Upper lobe of left lung (tissue), 6 donors: ENCODE measurements at regions not wholly inside any gene's neighbourhood (a gene's known extent, or its start where the extent isn't known, plus 50 kb on each side); places are given as distances from the start of the nearest gene placed in this dataset.
"Not testable (repeated sequence)": the region's sequence is repeated elsewhere in the genome, so short reads cannot be mapped to it uniquely, and the experiment has no call there.

Experiments used
- ATAC-seq, 2 donors: fragments of 200-7000 bp; cut with Tn5 transposase; one replicate each; pipeline ENCODE4 v1.9.1; 2022; ENCODE audit warnings: mild to moderate bottlenecking in 2 of 2, moderate library complexity in 2 of 2; ENCODE audit not compliant: low FRiP score in 2 of 2
- DNase-seq, 2 donors: peaks; one replicate each; pipeline ENCODE4 v3.0.0-alpha.2; 2019 to 2020
- H3K27ac ChIP-seq, 4 donors: fragments of 200-600 bp; sonication (generic); one replicate each; pipeline ENCODE4 v1.5.1; 2016 to 2019
- H3K27me3 ChIP-seq, 4 donors: fragments of 200-600 bp; sonication (generic); one replicate each; pipeline ENCODE4 v1.5.1; 2017 to 2019
- H3K36me3 ChIP-seq, 4 donors: fragments of 200-600 bp; sonication (generic); one replicate each; pipeline ENCODE4 v1.5.1; 2016 to 2019
- H3K4me1 ChIP-seq, 4 donors: fragments of 200-600 bp; sonication (generic); one replicate each; pipeline ENCODE4 v1.5.1; 2018 to 2019
- H3K4me3 ChIP-seq, 4 donors: fragments of 200-600 bp; sonication (generic); one replicate each; pipeline ENCODE4 v1.5.1; 2017 to 2019; ENCODE audit warnings: mild to moderate bottlenecking in 2 of 4, moderate library complexity in 1 of 4
- H3K9me3 ChIP-seq, 4 donors: fragments of 200-600 bp; sonication (generic); one replicate each; pipeline ENCODE4 v1.5.1; 2018 to 2019
- EP300 ChIP-seq, 4 donors: sonication (generic); formaldehyde crosslinking; IDR thresholded peaks; one replicate each; pipeline ENCODE4 v1.5.1; 2017; ENCODE audit warnings: antibody characterized with exemption in 4 of 4, control low read depth in 2 of 4
- POLR2A ChIP-seq, 4 donors: fragments of 450-650 bp; IDR thresholded peaks; one replicate each; pipeline ENCODE4 v1.5.1; 2016 to 2017; ENCODE audit warnings: antibody characterized with exemption in 4 of 4, mild to moderate bottlenecking in 2 of 4
- POLR2AphosphoS5 ChIP-seq, 2 donors: sonication (generic); formaldehyde crosslinking; IDR thresholded peaks; one replicate each; pipeline ENCODE4 v1.5.1; 2017; ENCODE audit warnings: antibody characterized with exemption in 2 of 2
- WGBS, 2 donors: methylation state at CpG; one replicate each; pipeline ENCODE4 v1.1.5; 2017 to 2018; 5-methylcytosine and 5-hydroxymethylcytosine counted together
- TF ChIP-seq, protein P1 (sequence below), 6 experiments: fragments of 450-650 bp in 4 of 6; fragments of 200-600 bp in 2 of 6; sonication (generic) in 2 of 6; IDR thresholded peaks; one replicate each; pipeline ENCODE4 v1.5.1; 2016 to 2019; ENCODE audit warnings: antibody characterized with exemption in 6 of 6
- donor health status: DM: no; HTN: no; CAD: no; lungs with moderate emphysema.
- donor health status: DM: no; HTN: yes; CAD: no; lungs with severe emphysema.

- DNase-seq (no peak), ATAC-seq (no peak)
- Histone ChIP-seq H3K36me3 (no peaks in the 10 kb centered on the region), H3K4me3 (no peak overlapping the region), H3K27me3 (no peaks in the 10 kb centered on the region), H3K9me3 (no peaks in the 10 kb centered on the region), H3K27ac (no peak overlapping the region), H3K4me1 (no peaks in the 10 kb centered on the region)
- TF ChIP-seq EP300 (IDR thresholded peaks at IDR 0.05) (no peak), POLR2A (IDR thresholded peaks at IDR 0.05) (no peak), POLR2AphosphoS5 (IDR thresholded peaks at IDR 0.05) (no peak)
- TF ChIP-seq, protein P1, sequence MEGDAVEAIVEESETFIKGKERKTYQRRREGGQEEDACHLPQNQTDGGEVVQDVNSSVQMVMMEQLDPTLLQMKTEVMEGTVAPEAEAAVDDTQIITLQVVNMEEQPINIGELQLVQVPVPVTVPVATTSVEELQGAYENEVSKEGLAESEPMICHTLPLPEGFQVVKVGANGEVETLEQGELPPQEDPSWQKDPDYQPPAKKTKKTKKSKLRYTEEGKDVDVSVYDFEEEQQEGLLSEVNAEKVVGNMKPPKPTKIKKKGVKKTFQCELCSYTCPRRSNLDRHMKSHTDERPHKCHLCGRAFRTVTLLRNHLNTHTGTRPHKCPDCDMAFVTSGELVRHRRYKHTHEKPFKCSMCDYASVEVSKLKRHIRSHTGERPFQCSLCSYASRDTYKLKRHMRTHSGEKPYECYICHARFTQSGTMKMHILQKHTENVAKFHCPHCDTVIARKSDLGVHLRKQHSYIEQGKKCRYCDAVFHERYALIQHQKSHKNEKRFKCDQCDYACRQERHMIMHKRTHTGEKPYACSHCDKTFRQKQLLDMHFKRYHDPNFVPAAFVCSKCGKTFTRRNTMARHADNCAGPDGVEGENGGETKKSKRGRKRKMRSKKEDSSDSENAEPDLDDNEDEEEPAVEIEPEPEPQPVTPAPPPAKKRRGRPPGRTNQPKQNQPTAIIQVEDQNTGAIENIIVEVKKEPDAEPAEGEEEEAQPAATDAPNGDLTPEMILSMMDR (IDR thresholded peaks at IDR 0.05) = no peak
- 100% methylated on average over 1 of the region's 7 CpGs; no CpG with 5 or more reads in 1 of the 2 donors for WGBS, 2 donors
Observed at GRCh38 chrY:19005579-19005978, 232.0 kb upstream of the HSFY2 start.

- no peak for DNase-seq
- no peaks in the 10 kb centered on the region for H3K27me3 ChIP-seq
- no peaks in the 10 kb centered on the region for H3K4me1 ChIP-seq
- WGBS, 2 donors = 83% methylated on average over 2 of the region's 2 CpGs; no CpG with 5 or more reads in 1 of the 2 donors
- no peaks in the 10 kb centered on the region for H3K36me3 ChIP-seq
- ATAC-seq = no peak
- H3K9me3 ChIP-seq = no peaks in the 10 kb centered on the region
- H3K4me3 ChIP-seq = no peak overlapping the region
- no peak for TF ChIP-seq POLR2AphosphoS5 (IDR thresholded peaks at IDR 0.05)
- TF ChIP-seq, protein P1 (IDR thresholded peaks at IDR 0.05) = no peak
- no peak for TF ChIP-seq POLR2A (IDR thresholded peaks at IDR 0.05)
- no peak for TF ChIP-seq EP300 (IDR thresholded peaks at IDR 0.05)
- no peak overlapping the region for H3K27ac ChIP-seq
Observed at GRCh38 chrY:18997635-18998240, 224.2 kb upstream of the HSFY2 start.

DNA sequence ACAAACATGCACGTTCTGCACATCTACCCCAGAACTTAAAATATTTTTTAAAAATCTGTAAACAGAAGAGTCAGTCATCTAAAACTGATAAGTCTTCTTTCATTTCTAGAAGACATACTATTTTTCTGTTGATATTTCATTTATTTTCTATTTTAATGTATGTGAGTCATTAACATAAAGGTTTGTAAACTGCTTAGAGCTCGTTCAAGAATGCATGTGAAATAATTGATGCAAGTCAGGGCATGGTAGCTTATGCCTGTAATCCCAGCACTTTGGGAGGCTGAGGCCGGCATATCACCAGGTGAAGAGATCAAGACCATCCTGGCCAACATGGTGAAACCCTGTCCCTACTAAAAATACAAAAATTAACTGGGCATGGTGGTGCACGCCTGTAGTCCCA is 219.9 kb upstream of the HSFY2 start:
- no peak for ATAC-seq
- TF ChIP-seq, protein P1 (IDR thresholded peaks at IDR 0.05) = no peak
- TF ChIP-seq POLR2A (IDR thresholded peaks at IDR 0.05) (no peak), EP300 (IDR thresholded peaks at IDR 0.05) (no peak), POLR2AphosphoS5 (IDR thresholded peaks at IDR 0.05) (no peak)
- no peaks in the 10 kb centered on the region for H3K27me3 ChIP-seq
- no peaks in the 10 kb centered on the region for H3K9me3 ChIP-seq
- no peak overlapping the region for H3K27ac ChIP-seq
- no peaks in the 10 kb centered on the region for H3K4me1 ChIP-seq
- 86% methylated on average over 4 of the region's 4 CpGs; no CpG with 5 or more reads in 1 of the 2 donors for WGBS, 2 donors
- no peak for DNase-seq
- H3K4me3 ChIP-seq = no peak overlapping the region
- no peaks in the 10 kb centered on the region for H3K36me3 ChIP-seq

- H3K27ac ChIP-seq, H3K4me1 ChIP-seq, H3K27me3 ChIP-seq, H3K36me3 ChIP-seq, H3K4me3 ChIP-seq, H3K9me3 ChIP-seq: not testable (repeated sequence)
- DNase-seq = peak in 1 of 2 donors; percentile 47
- ATAC-seq = peak in 1 of 2 donors; percentile 62
- no CpG with 5 or more reads among the region's 52 CpGs for whole genome bisulfite sequencing, 2 donors
Observed at GRCh38 chrY:18992684-18993083, 219.1 kb upstream of the HSFY2 start.

- Histone ChIP-seq H3K9me3 (no peaks in the 10 kb centered on the region), H3K4me1 (no peaks in the 10 kb centered on the region), H3K27me3 (no peaks in the 10 kb centered on the region), H3K27ac (no peak overlapping the region), H3K4me3 (no peak overlapping the region), H3K36me3 (no peaks in the 10 kb centered on the region)
- 97% methylated on average over 2 of the region's 2 CpGs; no CpG with 5 or more reads in 1 of the 2 donors for WGBS, 2 donors
- DNase-seq (no peak), ATAC-seq (no peak)
- TF ChIP-seq POLR2A (IDR thresholded peaks at IDR 0.05) = no peak
- TF ChIP-seq EP300 (IDR thresholded peaks at IDR 0.05) = no peak
- TF ChIP-seq, protein P1 (IDR thresholded peaks at IDR 0.05) = no peak
- no peak for TF ChIP-seq POLR2AphosphoS5 (IDR thresholded peaks at IDR 0.05)
Observed at GRCh38 chrY:18989356-18989755, 215.8 kb upstream of the HSFY2 start.
